Hepatocyte (in vitro differentiated cells): ENCODE measurements at regions not wholly inside any gene's neighbourhood (a gene's known extent, or its start where the extent isn't known, plus 50 kb on each side); places are given as distances from the start of the nearest gene placed in this dataset.
"Not testable (repeated sequence)": the region's sequence is repeated elsewhere in the genome, so short reads cannot be mapped to it uniquely, and the experiment has no call there.

ENCODE experiments used
- DNase-seq: peaks from one replicate; pipeline ENCODE4 v3.0.0-alpha.2; 2016; ENCODE audit warnings: low spot score
- H2AFZ ChIP-seq: fragments of 200-600 bp; sonication (generic); 2 replicates; pipeline ENCODE4 v1.6.0; 2016; ENCODE audit warnings: antibody characterized with exemption, mild to moderate bottlenecking
- H3K27ac ChIP-seq: fragments of 200-600 bp; sonication (generic); 2 replicates; pipeline ENCODE4 v1.5.1; 2016; ENCODE audit warnings: mild to moderate bottlenecking
- H3K27me3 ChIP-seq: fragments of 200-600 bp; sonication (generic); 2 replicates; pipeline ENCODE4 v1.6.1; 2016
- H3K36me3 ChIP-seq: fragments of 200-600 bp; sonication (generic); replicated peaks from 2 replicates; pipeline ENCODE4 v1.5.1; 2016; ENCODE audit warnings: low read depth; ENCODE audit not compliant: insufficient read depth
- H3K4me1 ChIP-seq: fragments of 200-600 bp; sonication (generic); 2 replicates; pipeline ENCODE4 v1.5.1; 2016; ENCODE audit warnings: mild to moderate bottlenecking, moderate library complexity; ENCODE audit not compliant: insufficient read depth
- H3K4me2 ChIP-seq: fragments of 200-600 bp; sonication (generic); 2 replicates; pipeline ENCODE4 v1.6.0; 2016
- H3K4me3 ChIP-seq: fragments of 200-600 bp; sonication (generic); 2 replicates; pipeline ENCODE4 v1.5.1; 2016; ENCODE audit warnings: mild to moderate bottlenecking
- H3K79me2 ChIP-seq: fragments of 200-600 bp; sonication (generic); 2 replicates; pipeline ENCODE4 v1.6.0; 2017; ENCODE audit warnings: mild to moderate bottlenecking
- H3K9me2 ChIP-seq: fragments of 200-600 bp; sonication (generic); replicated peaks from 2 replicates; pipeline ENCODE4 v1.6.0; 2017; ENCODE audit warnings: mild to moderate bottlenecking; ENCODE audit not compliant: insufficient read depth
- H3K9me3 ChIP-seq: fragments of 200-600 bp; sonication (generic); 2 replicates; pipeline ENCODE4 v1.5.1; 2016; ENCODE audit warnings: low read depth, mild to moderate bottlenecking
- H4K20me1 ChIP-seq: fragments of 200-600 bp; sonication (generic); 2 replicates; pipeline ENCODE4 v1.6.0; 2016; ENCODE audit warnings: mild to moderate bottlenecking; ENCODE audit not compliant: insufficient read depth, poor library complexity, severe bottlenecking
- WGBS: methylation state at CpG from one replicate; pipeline ENCODE4 v1.1.6; 2016; ENCODE audit warnings: low lambda C conversion rate; ENCODE audit errors: missing lambda C conversion rate; 5-methylcytosine and 5-hydroxymethylcytosine counted together

GRCh38 chr3:195637011-195637410, 53.3 kb upstream of the APOD start:
- not testable (repeated sequence) for H3K9me2 ChIP-seq, H3K27me3 ChIP-seq, H3K36me3 ChIP-seq, H3K4me3 ChIP-seq, DNase-seq, H3K4me1 ChIP-seq, H3K79me2 ChIP-seq, H3K4me2 ChIP-seq, H3K27ac ChIP-seq, H4K20me1 ChIP-seq, H2AFZ ChIP-seq, H3K9me3 ChIP-seq
- WGBS, result 87% methylated on average over 7 of the region's 7 CpGs

- 59% methylated on average over 15 of the region's 21 CpGs for WGBS
- H3K4me3 ChIP-seq, H3K9me3 ChIP-seq, H3K79me2 ChIP-seq, H3K36me3 ChIP-seq, H3K4me1 ChIP-seq, DNase-seq, H3K27me3 ChIP-seq, H4K20me1 ChIP-seq, H3K9me2 ChIP-seq: not testable (repeated sequence)
- Histone ChIP-seq H3K4me2 (peak overlapping the region; percentile 79), H3K27ac (peak overlapping the region; percentile 77), H2AFZ (peak overlapping the region; percentile 60)
Observed at GRCh38 chr3:195635898-195636685, 52.4 kb upstream of the APOD start.

- 13% methylated on average over 3 of the region's 64 CpGs for WGBS
- H3K27me3 ChIP-seq, H3K27ac ChIP-seq, H3K9me3 ChIP-seq, DNase-seq, H3K79me2 ChIP-seq, H3K9me2 ChIP-seq, H3K4me3 ChIP-seq, H3K36me3 ChIP-seq, H2AFZ ChIP-seq, H3K4me1 ChIP-seq, H4K20me1 ChIP-seq: not testable (repeated sequence)
- H3K4me2 ChIP-seq, result peak overlapping the region; percentile 79
Observed at GRCh38 chr3:195635262-195635873, 51.6 kb upstream of the APOD start.

- not testable (repeated sequence) for H3K9me3 ChIP-seq, H3K36me3 ChIP-seq, H3K4me1 ChIP-seq, H4K20me1 ChIP-seq, H3K27me3 ChIP-seq, H3K9me2 ChIP-seq, H3K79me2 ChIP-seq, DNase-seq
- peak overlapping the region; percentile 70 for H3K27ac ChIP-seq
- WGBS, result 2% methylated on average over 17 of the region's 70 CpGs
- peak overlapping the region; percentile 17 for H3K4me3 ChIP-seq
- H3K4me2 ChIP-seq, result peak overlapping the region; percentile 67
- peak overlapping the region; percentile 48 for H2AFZ ChIP-seq
Observed at GRCh38 chr3:195634426-195635261, 50.9 kb upstream of the APOD start.
